CD4-positive, alpha-beta T cell (primary cell): ENCODE measurements at regions not wholly inside any gene's neighbourhood (a gene's known extent, or its start where the extent isn't known, plus 50 kb on each side); places are given as distances from the start of the nearest gene placed in this dataset.

ENCODE experiments used
- ATAC-seq: fragments of 200-7000 bp; cut with Tn5 transposase; one replicate; pipeline ENCODE4 v1.10.0; 2022; ENCODE audit warnings: mild to moderate bottlenecking; ENCODE audit not compliant: poor library complexity
- CTCF ChIA-PET: fragments of 350-600 bp; sonication (Branson Sonifier 250); formaldehyde crosslinking; loops from one replicate; lab custom pipeline; 2021; ENCODE audit warnings: antibody characterized with exemption, inconsistent platforms; lab: Charles Lee
- POLR2A ChIA-PET: fragments of 350-600 bp; sonication (Branson Sonifier 250); formaldehyde crosslinking; loops from one replicate; lab custom pipeline; 2021; ENCODE audit warnings: antibody characterized with exemption, inconsistent platforms; lab: Charles Lee
- DNase-seq, 14 experiments: peaks; one replicate each; pipeline ENCODE4 v3.0.0-alpha.2; 2013 to 2020; ENCODE audit warnings: mixed read lengths in 2 of 14
- H3K27ac ChIP-seq, 2 donors: one replicate each; pipeline versions ENCODE4 v1.5.1 to v1.7.0; 2013; ENCODE audit warnings: low read length in 2 of 2, low read depth in 1 of 2, mild to moderate bottlenecking in 1 of 2
- H3K27me3 ChIP-seq, 2 experiments: 1 replicate in 1 of 2; 2 replicates in 1 of 2; pipeline versions ENCODE4 v1.6.1 to v1.7.0; 2013; ENCODE audit warnings: low read length in 2 of 2, control low read depth in 1 of 2, mild to moderate bottlenecking in 1 of 2, moderate library complexity in 1 of 2; ENCODE audit not compliant: insufficient read depth in 2 of 2, control insufficient read depth in 1 of 2
- H3K36me3 ChIP-seq: one replicate; pipeline ENCODE4 v1.6.1; 2013; ENCODE audit warnings: low read length, control low read depth; ENCODE audit not compliant: insufficient read depth
- H3K4me1 ChIP-seq: one replicate; pipeline ENCODE4 v1.6.1; 2013; ENCODE audit warnings: low read length, control low read depth; ENCODE audit not compliant: insufficient read depth
- H3K4me3 ChIP-seq: one replicate; pipeline ENCODE4 v1.5.1; 2013; ENCODE audit warnings: mild to moderate bottlenecking, low read length, moderate library complexity
- H3K9me3 ChIP-seq, 2 experiments: 1 replicate in 1 of 2; 2 replicates in 1 of 2; pipeline versions ENCODE4 v1.6.1 to v1.7.0; 2013; ENCODE audit warnings: low read length in 2 of 2, mild to moderate bottlenecking in 2 of 2, control low read depth in 1 of 2, moderate library complexity in 1 of 2; ENCODE audit not compliant: control insufficient read depth in 1 of 2, insufficient read depth in 1 of 2
- H3K27ac Mint-ChIP-seq: one replicate; pipeline ENCODE4 v1.8.0; 2020; ENCODE audit warnings: mixed read lengths
- H3K27me3 Mint-ChIP-seq: one replicate; pipeline ENCODE4 v1.8.0; 2021; ENCODE audit warnings: mixed read lengths
- H3K36me3 Mint-ChIP-seq: one replicate; pipeline ENCODE4 v1.8.0; 2021; ENCODE audit warnings: low read depth, mixed read lengths
- H3K4me1 Mint-ChIP-seq: one replicate; pipeline ENCODE4 v1.8.0; 2021; ENCODE audit warnings: low read depth, mixed read lengths
- H3K4me3 Mint-ChIP-seq: one replicate; pipeline ENCODE4 v1.8.0; 2020; ENCODE audit warnings: mild to moderate bottlenecking, mixed read lengths
- H3K9me3 Mint-ChIP-seq: one replicate; pipeline ENCODE4 v1.8.0; 2020; ENCODE audit warnings: mixed read lengths
- intact Hi-C, 2 experiments: fragments of 100-400 bp; cut with DNase I in 1 of 2; cut with micrococcal nuclease in 1 of 2; formaldehyde crosslinking; loops; one replicate each; pipeline versions ENCODE4 v1.15.1 to v1.9.0; 2023 to 2025; cut with DNase I, micrococcal nuclease
- TF ChIP-seq, protein P1 (sequence below): fragments of 200-600 bp; IDR thresholded peaks from one replicate; pipeline ENCODE4 v1.8.0; 2022; ENCODE audit warnings: antibody characterized with exemption, mild to moderate bottlenecking

DNA sequence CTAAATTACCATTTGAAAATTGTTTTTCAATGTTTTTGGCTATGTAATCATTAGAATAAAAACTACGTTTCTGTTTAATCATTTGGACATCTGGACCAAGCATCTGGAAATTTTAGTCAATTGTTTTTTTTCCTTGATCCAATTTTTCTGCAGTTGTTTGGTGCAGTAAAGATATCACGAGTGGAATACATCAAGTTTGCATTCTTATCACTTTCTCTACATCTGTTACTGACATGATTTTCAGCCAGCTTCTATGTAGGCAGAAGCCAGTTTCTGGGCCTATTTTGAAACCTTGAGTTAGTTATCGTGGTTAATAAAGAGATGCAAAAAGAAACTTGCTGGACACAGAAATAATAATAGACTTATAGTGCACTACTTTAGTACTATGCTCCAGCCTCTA lies 277.9 kb upstream of the ADAMTS5 start:
- no peaks in the 10 kb centered on the region for H3K27me3 ChIP-seq
- H3K36me3 ChIP-seq = no peaks in the 10 kb centered on the region
- ATAC-seq (no peak), DNase-seq (no peak)
- Mint-ChIP-seq H3K27ac (no peak overlapping the region), H3K36me3 (no peaks in the 10 kb centered on the region), H3K27me3 (no peaks in the 10 kb centered on the region), H3K4me1 (no peaks in the 10 kb centered on the region), H3K9me3 (peaks cover 5% of the 10 kb centered on the region), H3K4me3 (no peak overlapping the region)
- ChIA-PET CTCF (no interaction called here), POLR2A (no interaction called here)
- intact Hi-C loops = no loop called here
- peaks cover 0 to 5% of the 10 kb centered on the region in 2 experiments for H3K9me3 ChIP-seq
- TF ChIP-seq, protein P1, sequence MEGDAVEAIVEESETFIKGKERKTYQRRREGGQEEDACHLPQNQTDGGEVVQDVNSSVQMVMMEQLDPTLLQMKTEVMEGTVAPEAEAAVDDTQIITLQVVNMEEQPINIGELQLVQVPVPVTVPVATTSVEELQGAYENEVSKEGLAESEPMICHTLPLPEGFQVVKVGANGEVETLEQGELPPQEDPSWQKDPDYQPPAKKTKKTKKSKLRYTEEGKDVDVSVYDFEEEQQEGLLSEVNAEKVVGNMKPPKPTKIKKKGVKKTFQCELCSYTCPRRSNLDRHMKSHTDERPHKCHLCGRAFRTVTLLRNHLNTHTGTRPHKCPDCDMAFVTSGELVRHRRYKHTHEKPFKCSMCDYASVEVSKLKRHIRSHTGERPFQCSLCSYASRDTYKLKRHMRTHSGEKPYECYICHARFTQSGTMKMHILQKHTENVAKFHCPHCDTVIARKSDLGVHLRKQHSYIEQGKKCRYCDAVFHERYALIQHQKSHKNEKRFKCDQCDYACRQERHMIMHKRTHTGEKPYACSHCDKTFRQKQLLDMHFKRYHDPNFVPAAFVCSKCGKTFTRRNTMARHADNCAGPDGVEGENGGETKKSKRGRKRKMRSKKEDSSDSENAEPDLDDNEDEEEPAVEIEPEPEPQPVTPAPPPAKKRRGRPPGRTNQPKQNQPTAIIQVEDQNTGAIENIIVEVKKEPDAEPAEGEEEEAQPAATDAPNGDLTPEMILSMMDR = no peak
- no peak overlapping the region for H3K4me3 ChIP-seq
- no peaks in the 10 kb centered on the region for H3K4me1 ChIP-seq
- H3K27ac ChIP-seq = no peak overlapping the region

GRCh38 chr21:27244352-27244751 lies 277.5 kb upstream of the ADAMTS5 start:
- no peak for DNase-seq
- Mint-ChIP-seq H3K9me3 (peaks cover 5% of the 10 kb centered on the region), H3K36me3 (no peaks in the 10 kb centered on the region), H3K27ac (no peak overlapping the region), H3K4me1 (no peaks in the 10 kb centered on the region), H3K27me3 (no peaks in the 10 kb centered on the region), H3K4me3 (no peak overlapping the region)
- intact Hi-C loops = no loop called here
- no peak overlapping the region for H3K4me3 ChIP-seq
- H3K9me3 ChIP-seq = peaks cover 0 to 1% of the 10 kb centered on the region in 2 experiments
- H3K27me3 ChIP-seq = no peaks in the 10 kb centered on the region
- H3K36me3 ChIP-seq = no peaks in the 10 kb centered on the region
- CTCF ChIA-PET = no interaction called here
- TF ChIP-seq, protein P1 = no peak
- no peak overlapping the region for H3K27ac ChIP-seq
- no peaks in the 10 kb centered on the region for H3K4me1 ChIP-seq
- no peak for ATAC-seq
- POLR2A ChIA-PET = no interaction called here

GRCh38 chr21:27240839-27241238 lies 274.0 kb upstream of the ADAMTS5 start:
- POLR2A ChIA-PET = no interaction called here
- Mint-ChIP-seq H3K36me3 (no peaks in the 10 kb centered on the region), H3K27me3 (no peaks in the 10 kb centered on the region), H3K4me1 (no peaks in the 10 kb centered on the region), H3K4me3 (no peak overlapping the region), H3K9me3 (no peaks in the 10 kb centered on the region), H3K27ac (no peak overlapping the region)
- Histone ChIP-seq H3K27ac (no peak overlapping the region), H3K4me3 (no peak overlapping the region), H3K36me3 (no peaks in the 10 kb centered on the region), H3K4me1 (no peaks in the 10 kb centered on the region), H3K9me3 (no peaks in the 10 kb centered on the region), H3K27me3 (no peaks in the 10 kb centered on the region)
- TF ChIP-seq, protein P1 = no peak
- ATAC-seq (no peak), DNase-seq (no peak)
- CTCF ChIA-PET = no interaction called here
- intact Hi-C loops = no loop called here
